ENCODE measurements at regions not wholly inside any gene's neighbourhood (a gene's known extent, or its start where the extent isn't known, plus 50 kb on each side); places are given as distances from the start of the nearest gene placed in this dataset.
"Not testable (repeated sequence)": the region's sequence is repeated elsewhere in the genome, so short reads cannot be mapped to it uniquely, and the experiment has no call there.

DNA sequence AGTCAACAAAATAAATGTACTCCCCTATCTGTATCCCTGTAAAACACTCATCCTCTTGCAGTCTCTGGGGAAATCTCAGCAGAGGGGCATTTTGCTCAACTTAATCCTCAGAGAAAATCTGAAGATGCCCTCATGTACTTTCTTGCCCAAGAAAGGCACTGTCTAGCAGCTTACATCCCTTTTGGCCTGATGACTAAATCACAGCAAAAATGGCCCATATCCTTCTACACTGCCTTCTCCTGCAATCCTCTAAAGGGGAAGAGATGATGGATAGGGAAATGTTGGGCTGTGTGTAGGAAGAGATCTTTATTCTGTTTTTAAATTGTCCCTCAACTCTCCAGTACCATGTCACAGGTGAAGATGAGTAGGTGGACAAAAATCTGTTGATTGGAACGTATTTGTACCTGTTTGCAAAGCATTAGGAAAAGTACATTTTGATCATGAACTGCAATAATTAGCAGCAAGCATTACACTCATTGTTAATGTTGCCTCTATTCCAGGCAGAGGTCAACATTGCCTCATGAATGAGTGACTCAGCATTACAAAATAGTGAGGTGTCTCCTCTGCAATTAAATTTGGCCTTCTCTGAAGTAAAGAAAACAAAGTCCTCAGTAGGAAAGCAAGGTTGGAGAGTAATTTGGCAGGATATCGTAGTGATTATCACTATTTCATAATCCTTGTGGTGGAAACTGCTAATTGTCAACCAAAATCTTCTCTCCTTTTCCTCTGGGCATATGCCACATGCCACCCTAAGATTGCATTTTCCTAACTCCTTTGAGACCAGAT lies 172.4 kb upstream of the CAND1 start:
- POLR2A ChIA-PET: no interaction called here
- CTCF ChIA-PET: no interaction called here

GRCh38 chr12:67099858-67100257 lies 169.3 kb upstream of the CAND1 start:
- ChIA-PET CTCF (no interaction called here), POLR2A (no interaction called here)

GRCh38 chr12:67103521-67103920 lies 165.6 kb upstream of the CAND1 start:
- CTCF ChIA-PET: no interaction called here
- POLR2A ChIA-PET: no interaction called here

GRCh38 chr12:67107235-67107634 lies 161.9 kb upstream of the CAND1 start:
- CTCF ChIA-PET: no interaction called here
- POLR2A ChIA-PET: no interaction called here

- ChIA-PET CTCF (no interaction called here), POLR2A (no interaction called here)
These were observed 161.3 kb upstream of the CAND1 start for GRCh38 chr12:67107751-67108269.

GRCh38 chr12:67110345-67110744 lies 158.8 kb upstream of the CAND1 start:
- POLR2A ChIA-PET, CTCF ChIA-PET: not testable (repeated sequence)

GRCh38 chr12:67111182-67111581 lies 158.0 kb upstream of the CAND1 start:
- POLR2A ChIA-PET: no interaction called here
- CTCF ChIA-PET: no interaction called here

- ChIA-PET CTCF (no interaction called here), POLR2A (no interaction called here)
These were observed 156.6 kb upstream of the CAND1 start for GRCh38 chr12:67112586-67112985.

- ChIA-PET POLR2A (no interaction called here), CTCF (no interaction called here)
These were observed 153.0 kb upstream of the CAND1 start for GRCh38 chr12:67116134-67116533.

DNA sequence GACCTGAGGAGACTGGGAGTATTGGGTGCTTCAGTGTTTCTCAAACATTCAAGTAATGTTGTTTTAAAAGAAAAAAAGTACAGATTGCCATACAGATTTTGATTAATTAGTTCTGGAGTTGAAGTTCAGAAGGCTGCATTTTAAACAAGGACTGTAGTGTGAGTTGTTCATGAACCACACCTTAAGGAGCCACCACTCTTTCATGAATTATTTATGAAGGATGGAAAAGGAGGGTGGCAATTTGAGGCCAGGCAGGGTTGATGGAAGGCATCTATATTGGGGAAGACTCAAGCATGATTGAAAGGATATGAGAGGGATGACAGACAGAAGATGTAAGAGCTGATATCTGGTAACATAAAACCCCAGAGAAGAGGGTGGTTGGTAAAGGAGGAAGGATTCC lies 146.6 kb upstream of the CAND1 start:
- ChIA-PET CTCF (no interaction called here), POLR2A (no interaction called here)

DNA sequence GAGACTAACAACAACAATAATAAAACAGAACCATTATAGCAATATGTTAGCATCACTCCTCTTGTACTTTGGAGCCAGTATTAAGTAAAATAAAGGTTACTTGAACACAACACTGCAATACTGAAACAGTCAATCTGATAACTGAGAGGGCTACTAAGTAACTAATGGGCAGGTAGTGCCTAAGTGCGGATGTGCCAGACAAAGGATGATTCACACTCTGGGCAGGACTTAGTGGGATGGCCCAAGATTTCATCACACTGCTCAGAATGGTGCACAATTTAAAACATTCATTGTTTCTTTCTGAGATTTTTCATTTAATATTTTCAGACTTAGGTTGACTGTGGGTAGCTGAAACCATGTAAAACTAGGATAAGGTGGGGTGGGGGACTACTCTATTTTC lies 131.9 kb upstream of the CAND1 start:
- ChIA-PET POLR2A (no interaction called here), CTCF (no interaction called here)

- POLR2A ChIA-PET: no interaction called here
These were observed 127.7 kb upstream of the CAND1 start for GRCh38 chr12:67141296-67142018.

DNA sequence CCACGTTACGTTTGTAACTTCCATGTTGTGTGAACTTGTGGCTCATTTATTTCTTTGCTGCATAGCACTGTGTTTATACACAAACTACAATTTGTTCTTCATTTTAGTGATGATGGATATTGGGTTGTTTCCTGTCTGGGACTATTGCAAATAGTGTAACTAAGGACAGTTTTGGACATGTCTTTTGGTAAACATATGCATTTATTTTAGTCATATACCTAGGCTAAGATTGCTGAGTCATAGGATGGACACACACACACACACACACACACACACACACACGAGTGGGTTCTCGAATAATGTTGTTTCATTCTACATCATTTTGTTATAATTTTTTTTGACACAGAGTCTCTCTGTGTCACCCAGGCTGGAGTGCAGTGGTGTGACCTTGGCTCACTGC lies 123.5 kb upstream of the CAND1 start:
- ChIA-PET CTCF (no interaction called here), POLR2A (no interaction called here)

More at GRCh38 chr12:67141296-67142018, 127.7 kb upstream of the CAND1 start:
- CTCF ChIA-PET: no interaction called here

GRCh38 chr12:67147030-67147429 lies 122.1 kb upstream of the CAND1 start:
- ChIA-PET POLR2A (no interaction called here), CTCF (no interaction called here)

- POLR2A ChIA-PET: no interaction called here
- CTCF ChIA-PET: no interaction called here
These were observed 121.7 kb upstream of the CAND1 start for GRCh38 chr12:67147447-67147846.

- ChIA-PET POLR2A (no interaction called here), CTCF (no interaction called here)
These were observed 120.9 kb upstream of the CAND1 start for GRCh38 chr12:67148265-67148664.

DNA sequence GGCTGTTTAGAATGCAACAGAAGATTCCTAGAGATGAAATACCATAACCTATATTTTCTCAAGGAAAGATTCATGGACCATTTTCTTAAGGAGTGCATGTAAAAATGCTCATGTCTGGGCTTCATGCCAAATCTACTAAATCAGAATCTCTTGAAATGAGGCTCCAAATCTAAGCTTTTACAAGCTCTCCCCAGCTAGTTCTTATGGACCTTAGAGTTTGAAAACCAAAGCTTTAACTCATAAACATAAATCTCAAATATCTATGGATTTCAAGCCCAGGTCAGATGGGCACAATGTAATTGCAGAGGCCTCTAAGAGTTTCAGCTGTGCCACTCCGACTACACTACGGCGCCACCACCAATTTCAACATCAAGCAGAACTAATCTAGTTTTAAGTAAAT lies 117.3 kb upstream of the CAND1 start:
- ChIA-PET POLR2A (no interaction called here), CTCF (no interaction called here)

DNA sequence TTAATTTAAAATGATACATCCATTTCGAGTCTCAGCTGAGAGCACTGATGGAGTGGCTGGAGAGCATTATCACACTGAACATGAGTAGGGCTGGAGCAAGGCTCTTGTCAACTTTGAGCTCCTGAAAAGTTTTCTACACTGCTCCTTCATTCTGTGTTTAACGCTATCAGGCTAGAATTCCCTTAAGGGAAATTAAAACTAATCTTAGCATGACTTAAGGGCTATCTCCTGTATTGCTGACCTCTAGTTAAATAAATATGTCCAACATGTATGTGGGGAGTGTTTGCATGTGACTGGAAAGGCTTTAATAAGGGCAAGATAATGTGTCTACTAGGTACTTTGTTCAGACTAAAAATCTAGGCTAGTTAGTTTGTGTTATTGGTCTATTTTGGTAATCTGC lies 116.7 kb upstream of the CAND1 start:
- POLR2A ChIA-PET: no interaction called here
- CTCF ChIA-PET: no interaction called here

DNA sequence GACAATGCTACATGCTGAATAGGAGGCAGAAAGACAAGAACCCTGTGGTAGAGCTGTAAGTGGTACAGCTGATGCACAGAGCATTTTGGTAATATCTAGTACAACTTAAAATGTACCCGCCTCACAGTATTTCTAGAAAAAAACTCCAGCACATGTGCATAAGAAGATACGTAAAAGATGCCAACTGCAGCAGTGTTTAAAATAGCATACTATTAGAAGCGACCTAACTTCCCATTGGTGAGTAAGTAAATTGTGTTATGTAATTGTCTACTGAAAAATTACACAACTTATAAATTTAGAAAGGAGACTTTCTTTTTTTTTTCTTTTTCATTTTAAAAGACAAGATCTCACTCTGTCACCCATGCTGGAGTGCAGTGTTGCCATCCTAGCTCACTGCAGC lies 114.3 kb upstream of the CAND1 start:
- ChIA-PET CTCF (no interaction called here), POLR2A (no interaction called here)

DNA sequence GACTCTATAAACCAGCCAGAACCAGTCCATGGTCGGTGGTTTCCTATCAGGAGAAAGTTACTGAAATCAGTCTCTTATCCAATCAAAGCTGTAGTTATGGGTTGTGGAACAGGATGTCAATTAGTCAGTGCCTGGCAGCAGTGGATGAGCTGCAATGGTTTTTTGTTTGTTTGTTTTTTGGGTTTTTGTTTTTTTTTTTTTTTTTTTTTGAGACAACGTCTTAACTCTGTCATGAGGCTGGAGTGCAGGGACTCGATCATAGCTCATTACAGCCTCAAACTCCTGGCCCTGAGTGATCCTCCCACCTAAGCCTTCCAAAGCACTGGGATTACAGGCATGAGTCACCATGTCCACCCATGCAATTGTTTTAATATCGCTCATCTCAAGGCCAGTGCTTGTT lies 113.3 kb upstream of the CAND1 start:
- ChIA-PET POLR2A (interaction anchor here (0.6 kb wide), 1 partner anchor 114 kb away, joined by 4 read pairs; the partner anchor contains the start of gene CAND1), CTCF (no interaction called here)

- CTCF ChIA-PET: interaction anchor here (0.7 kb wide), 1 partner anchor 280 kb away, joined by 4 read pairs; no protein-coding TSS in a partner anchor
- POLR2A ChIA-PET: no interaction called here
These were observed 107.7 kb upstream of the CAND1 start for GRCh38 chr12:67161322-67161918.
